ENCODE measurements at regions not wholly inside any gene's neighbourhood (a gene's known extent, or its start where the extent isn't known, plus 50 kb on each side); places are given as distances from the start of the nearest gene placed in this dataset.

GRCh38 chr6:53744321-53744720 is 50.5 kb upstream of the LRRC1 start:
- no peak overlapping the region for H3K4me3 ChIP-seq (ENCODE audit: control insufficient read depth in 1 of 2, extremely low read depth in 1 of 2, low read length in 1 of 2)
- H3K4me1 Mint-ChIP-seq: peaks cover 9 to 12% (median 10%) of the 10 kb centered on the region in 3 donors
- no CpG with 5 or more reads among the region's 4 CpGs for WGBS (ENCODE audit: insufficient coverage)
- no peaks in the 10 kb centered on the region for H3K9me3 Mint-ChIP-seq
- no peak for ATAC-seq (replicated peaks in 1 of 4)
- no peaks in the 10 kb centered on the region for H3K36me3 ChIP-seq (ENCODE audit: control insufficient read depth in 2 of 2, extremely low read depth in 1 of 2, insufficient read depth in 1 of 2, low read length in 1 of 2)
- no peaks in the 10 kb centered on the region for H3K9me3 ChIP-seq
- H3K27ac Mint-ChIP-seq: no peak overlapping the region
- H3K27me3 ChIP-seq (replicated peaks in 1 of 2; ENCODE audit: control insufficient read depth in 2 of 2, extremely low read depth in 1 of 2, insufficient read depth in 2 of 2, low read length in 1 of 2): no peaks in the 10 kb centered on the region
- no peak for DNase-seq
- POLR2A ChIA-PET: no interaction called here
- CTCF ChIA-PET: interaction anchor here (0.6 to 1.1 kb wide), 3 partner anchors 16 to 20 kb away, joined by 3 to 4 read pairs (median 3); no protein-coding TSS in a partner anchor
- no peak overlapping the region for H3K27ac ChIP-seq (ENCODE audit: low read length)
- H3K4me1 ChIP-seq (ENCODE audit: control insufficient read depth in 1 of 2, extremely low read depth in 1 of 2, insufficient read depth in 2 of 2, low read length in 2 of 2): peaks cover 2 to 3% of the 10 kb centered on the region in 2 experiments
- no peaks in the 10 kb centered on the region for H3K27me3 Mint-ChIP-seq
- no peaks in the 10 kb centered on the region for H3K36me3 Mint-ChIP-seq
- no peak overlapping the region for H3K4me3 Mint-ChIP-seq

GRCh38 chr6:53741034-53741823 is 53.6 kb upstream of the LRRC1 start:
- Histone ChIP-seq H3K4me3 (ENCODE audit: control insufficient read depth in 1 of 2, extremely low read depth in 1 of 2, low read length in 1 of 2) (peak overlapping the region in 1 of 2 donors; percentile 18), H3K9me3 (no peaks in the 10 kb centered on the region), H3K4me1 (ENCODE audit: control insufficient read depth in 1 of 2, extremely low read depth in 1 of 2, insufficient read depth in 2 of 2, low read length in 2 of 2) (peaks cover 2 to 3% of the 10 kb centered on the region in 2 experiments), H3K27ac (ENCODE audit: low read length) (no peak overlapping the region), H3K36me3 (ENCODE audit: control insufficient read depth in 2 of 2, extremely low read depth in 1 of 2, insufficient read depth in 1 of 2, low read length in 1 of 2) (no peaks in the 10 kb centered on the region), H3K27me3 (replicated peaks in 1 of 2; ENCODE audit: control insufficient read depth in 2 of 2, extremely low read depth in 1 of 2, insufficient read depth in 2 of 2, low read length in 1 of 2) (no peaks in the 10 kb centered on the region)
- CTCF ChIA-PET: interaction anchor here (1.2 to 1.8 kb wide), 2 partner anchors 12 to 13 kb away, joined by 3 to 8 read pairs; no protein-coding TSS in a partner anchor
- Mint-ChIP-seq H3K4me3 (peak overlapping the region in 2 of 3 donors; percentile 49 to 57), H3K36me3 (no peaks in the 10 kb centered on the region), H3K9me3 (no peaks in the 10 kb centered on the region), H3K27ac (no peak overlapping the region), H3K4me1 (peaks cover 9 to 13% (median 10%) of the 10 kb centered on the region in 3 donors), H3K27me3 (peaks cover 0 to 5% of the 10 kb centered on the region in 2 donors)
- 22% methylated on average over 8 of the region's 10 CpGs for WGBS (ENCODE audit: insufficient coverage)
- POLR2A ChIA-PET: no interaction called here
- ATAC-seq (replicated peaks in 1 of 4): peak; percentile 42 to 64 (median 62)
- peak in 4 of 35 experiments; percentile 3 to 12 (median 5) for DNase-seq

GRCh38 chr6:53737746-53738145 is 57.1 kb upstream of the LRRC1 start:
- H3K4me3 ChIP-seq (ENCODE audit: control insufficient read depth in 1 of 2, extremely low read depth in 1 of 2, low read length in 1 of 2): no peak overlapping the region
- DNase-seq (no peak), ATAC-seq (replicated peaks in 1 of 4) (no peak)
- Mint-ChIP-seq H3K4me3 (no peak overlapping the region), H3K36me3 (no peaks in the 10 kb centered on the region), H3K27me3 (peaks cover 0 to 5% of the 10 kb centered on the region in 2 donors), H3K27ac (no peak overlapping the region), H3K4me1 (peaks cover 22 to 36% (median 25%) of the 10 kb centered on the region in 3 donors), H3K9me3 (no peaks in the 10 kb centered on the region)
- no peaks in the 10 kb centered on the region for H3K9me3 ChIP-seq
- no peaks in the 10 kb centered on the region for H3K36me3 ChIP-seq (ENCODE audit: control insufficient read depth in 2 of 2, extremely low read depth in 1 of 2, insufficient read depth in 1 of 2, low read length in 1 of 2)
- peaks cover 8 to 11% of the 10 kb centered on the region in 2 experiments for H3K4me1 ChIP-seq (ENCODE audit: control insufficient read depth in 1 of 2, extremely low read depth in 1 of 2, insufficient read depth in 2 of 2, low read length in 2 of 2)
- ChIA-PET POLR2A (no interaction called here), CTCF (interaction anchor here in 1 of 2 donors (2.1 kb wide), 1 partner anchor 9 kb away, joined by 9 read pairs; no protein-coding TSS in a partner anchor)
- H3K27ac ChIP-seq (ENCODE audit: low read length): no peak overlapping the region
- no peaks in the 10 kb centered on the region for H3K27me3 ChIP-seq (replicated peaks in 1 of 2; ENCODE audit: control insufficient read depth in 2 of 2, extremely low read depth in 1 of 2, insufficient read depth in 2 of 2, low read length in 1 of 2)
- 100% methylated on average over 2 of the region's 3 CpGs for WGBS (ENCODE audit: insufficient coverage)

- ChIA-PET POLR2A (no interaction called here), CTCF (interaction anchor here (0.5 to 3.0 kb wide), 6 partner anchors 10 to 563 kb away, joined by 3 to 14 read pairs (median 6); no protein-coding TSS in a partner anchor)
- DNase-seq (peak in 15 of 35 experiments; percentile 3 to 44 (median 18)), ATAC-seq (replicated peaks in 1 of 4) (peak; percentile 20 to 82 (median 46))
- H3K27ac Mint-ChIP-seq: no peak overlapping the region
- no peaks in the 10 kb centered on the region for H3K9me3 Mint-ChIP-seq
- peaks cover 5 to 12% of the 10 kb centered on the region in 2 experiments for H3K4me1 ChIP-seq (ENCODE audit: control insufficient read depth in 1 of 2, extremely low read depth in 1 of 2, insufficient read depth in 2 of 2, low read length in 2 of 2)
- 3% methylated on average over 4 of the region's 4 CpGs for WGBS (ENCODE audit: insufficient coverage)
- peak overlapping the region in 1 of 3 donors; percentile 41 for H3K4me3 Mint-ChIP-seq
- no peak overlapping the region for H3K4me3 ChIP-seq (ENCODE audit: control insufficient read depth in 1 of 2, extremely low read depth in 1 of 2, low read length in 1 of 2)
- no peaks in the 10 kb centered on the region for H3K27me3 ChIP-seq (replicated peaks in 1 of 2; ENCODE audit: control insufficient read depth in 2 of 2, extremely low read depth in 1 of 2, insufficient read depth in 2 of 2, low read length in 1 of 2)
- H3K27me3 Mint-ChIP-seq: peaks cover 0 to 5% of the 10 kb centered on the region in 2 donors
- H3K4me1 Mint-ChIP-seq: peaks cover 19 to 34% (median 27%) of the 10 kb centered on the region in 3 donors
- no peaks in the 10 kb centered on the region for H3K9me3 ChIP-seq
- H3K36me3 ChIP-seq (ENCODE audit: control insufficient read depth in 2 of 2, extremely low read depth in 1 of 2, insufficient read depth in 1 of 2, low read length in 1 of 2): no peaks in the 10 kb centered on the region
- H3K36me3 Mint-ChIP-seq: no peaks in the 10 kb centered on the region
- no peak overlapping the region for H3K27ac ChIP-seq (ENCODE audit: low read length)
Measured at GRCh38 chr6:53735896-53736295, 58.9 kb upstream of the LRRC1 start.

GRCh38 chr6:53734473-53735299 is 60.1 kb upstream of the LRRC1 start:
- no peaks in the 10 kb centered on the region for H3K36me3 Mint-ChIP-seq
- Histone ChIP-seq H3K27me3 (replicated peaks in 1 of 2; ENCODE audit: control insufficient read depth in 2 of 2, extremely low read depth in 1 of 2, insufficient read depth in 2 of 2, low read length in 1 of 2) (no peaks in the 10 kb centered on the region), H3K4me1 (ENCODE audit: control insufficient read depth in 1 of 2, extremely low read depth in 1 of 2, insufficient read depth in 2 of 2, low read length in 2 of 2) (peaks cover 5 to 11% of the 10 kb centered on the region in 2 experiments), H3K9me3 (no peaks in the 10 kb centered on the region), H3K4me3 (ENCODE audit: control insufficient read depth in 1 of 2, extremely low read depth in 1 of 2, low read length in 1 of 2) (no peak overlapping the region), H3K27ac (ENCODE audit: low read length) (no peak overlapping the region), H3K36me3 (ENCODE audit: control insufficient read depth in 2 of 2, extremely low read depth in 1 of 2, insufficient read depth in 1 of 2, low read length in 1 of 2) (no peaks in the 10 kb centered on the region)
- H3K4me3 Mint-ChIP-seq: peak overlapping the region in 1 of 3 donors; percentile 41
- 93% methylated on average over 2 of the region's 13 CpGs for WGBS (ENCODE audit: insufficient coverage)
- CTCF ChIA-PET: interaction anchor here (0.6 to 3.0 kb wide), 9 partner anchors 8 to 1162 kb away, joined by 3 to 14 read pairs (median 4); no protein-coding TSS in a partner anchor
- POLR2A ChIA-PET: no interaction called here
- H3K4me1 Mint-ChIP-seq: peaks cover 19 to 32% (median 25%) of the 10 kb centered on the region in 3 donors
- no peak overlapping the region for H3K27ac Mint-ChIP-seq
- peak in 14 of 35 experiments; percentile 3 to 40 (median 15) for DNase-seq
- H3K9me3 Mint-ChIP-seq: no peaks in the 10 kb centered on the region
- peak in 2 of 4 experiments; percentile 50 to 68 for ATAC-seq (replicated peaks in 1 of 4)
- peaks cover 0 to 5% of the 10 kb centered on the region in 2 donors for H3K27me3 Mint-ChIP-seq

All from T-cell (primary cell).